Epithelial cell of esophagus (primary cell): ENCODE measurements at regions not wholly inside any gene's neighbourhood (a gene's known extent, or its start where the extent isn't known, plus 50 kb on each side); places are given as distances from the start of the nearest gene placed in this dataset.

Source experiments
- DNase-seq: peaks from one replicate; pipeline ENCODE4 v3.0.0; 2010; ENCODE audit warnings: low read depth
- H3K4me3 ChIP-seq: 2 replicates; pipeline ENCODE4 v1.5.1; 2011; ENCODE audit warnings: mild to moderate bottlenecking, low read length, control low read depth
- TF ChIP-seq, protein P1 (sequence below): IDR thresholded peaks from 2 replicates; pipeline ENCODE4 v1.5.1; 2011; ENCODE audit warnings: low read depth, mild to moderate bottlenecking, low read length, control low read depth, inconsistent platforms; ENCODE audit not compliant: insufficient read depth; ENCODE audit errors: missing control alignments

DNA sequence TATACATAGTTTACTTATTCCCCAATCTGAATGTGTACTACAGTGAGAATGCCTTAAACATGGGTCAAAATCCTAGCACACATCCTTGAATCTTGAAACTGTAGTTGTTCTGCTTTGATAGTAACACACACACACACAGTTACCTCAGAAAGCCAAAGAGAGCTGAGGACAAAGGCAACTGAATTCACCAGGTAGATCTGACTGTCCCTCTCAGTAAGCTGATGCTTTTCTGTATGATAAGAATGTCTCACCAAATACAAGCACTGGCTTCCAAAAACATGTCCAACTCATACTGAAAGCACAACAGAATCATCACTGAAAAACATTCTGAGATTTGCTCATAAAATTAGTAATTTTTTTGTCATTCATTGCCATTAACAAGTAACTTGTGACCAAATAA is 104.3 kb upstream of the DYNLRB2 start:
- TF ChIP-seq, protein P1, sequence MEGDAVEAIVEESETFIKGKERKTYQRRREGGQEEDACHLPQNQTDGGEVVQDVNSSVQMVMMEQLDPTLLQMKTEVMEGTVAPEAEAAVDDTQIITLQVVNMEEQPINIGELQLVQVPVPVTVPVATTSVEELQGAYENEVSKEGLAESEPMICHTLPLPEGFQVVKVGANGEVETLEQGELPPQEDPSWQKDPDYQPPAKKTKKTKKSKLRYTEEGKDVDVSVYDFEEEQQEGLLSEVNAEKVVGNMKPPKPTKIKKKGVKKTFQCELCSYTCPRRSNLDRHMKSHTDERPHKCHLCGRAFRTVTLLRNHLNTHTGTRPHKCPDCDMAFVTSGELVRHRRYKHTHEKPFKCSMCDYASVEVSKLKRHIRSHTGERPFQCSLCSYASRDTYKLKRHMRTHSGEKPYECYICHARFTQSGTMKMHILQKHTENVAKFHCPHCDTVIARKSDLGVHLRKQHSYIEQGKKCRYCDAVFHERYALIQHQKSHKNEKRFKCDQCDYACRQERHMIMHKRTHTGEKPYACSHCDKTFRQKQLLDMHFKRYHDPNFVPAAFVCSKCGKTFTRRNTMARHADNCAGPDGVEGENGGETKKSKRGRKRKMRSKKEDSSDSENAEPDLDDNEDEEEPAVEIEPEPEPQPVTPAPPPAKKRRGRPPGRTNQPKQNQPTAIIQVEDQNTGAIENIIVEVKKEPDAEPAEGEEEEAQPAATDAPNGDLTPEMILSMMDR = no peak
- DNase-seq = no peak
- no peak overlapping the region for H3K4me3 ChIP-seq

- DNase-seq = peak; percentile 63
- TF ChIP-seq, protein P1 = no peak
- H3K4me3 ChIP-seq = no peak overlapping the region
Measured at GRCh38 chr16:80433623-80434022, 107.2 kb upstream of the DYNLRB2 start.

DNA sequence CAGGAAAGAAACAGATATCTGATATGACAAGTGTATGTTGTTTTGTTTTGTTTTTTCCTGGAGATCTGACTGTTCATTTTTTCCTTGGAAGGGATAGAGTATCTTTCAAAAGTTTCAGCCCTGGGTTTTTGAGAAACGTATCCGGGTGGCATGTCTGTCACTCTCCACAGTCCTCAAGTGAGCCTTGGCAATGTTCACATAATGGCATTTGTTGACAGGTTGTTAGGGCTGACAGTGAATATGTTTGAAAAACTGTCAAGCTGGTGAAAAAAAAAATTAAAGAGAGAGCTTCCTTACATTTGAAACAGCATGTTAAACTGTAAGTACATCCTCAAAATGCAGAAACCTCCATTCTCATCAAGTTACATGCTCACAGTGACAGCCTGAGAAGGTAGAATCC is 113.0 kb upstream of the DYNLRB2 start:
- H3K4me3 ChIP-seq = no peak overlapping the region
- TF ChIP-seq, protein P1 = no peak
- DNase-seq = no peak

DNA sequence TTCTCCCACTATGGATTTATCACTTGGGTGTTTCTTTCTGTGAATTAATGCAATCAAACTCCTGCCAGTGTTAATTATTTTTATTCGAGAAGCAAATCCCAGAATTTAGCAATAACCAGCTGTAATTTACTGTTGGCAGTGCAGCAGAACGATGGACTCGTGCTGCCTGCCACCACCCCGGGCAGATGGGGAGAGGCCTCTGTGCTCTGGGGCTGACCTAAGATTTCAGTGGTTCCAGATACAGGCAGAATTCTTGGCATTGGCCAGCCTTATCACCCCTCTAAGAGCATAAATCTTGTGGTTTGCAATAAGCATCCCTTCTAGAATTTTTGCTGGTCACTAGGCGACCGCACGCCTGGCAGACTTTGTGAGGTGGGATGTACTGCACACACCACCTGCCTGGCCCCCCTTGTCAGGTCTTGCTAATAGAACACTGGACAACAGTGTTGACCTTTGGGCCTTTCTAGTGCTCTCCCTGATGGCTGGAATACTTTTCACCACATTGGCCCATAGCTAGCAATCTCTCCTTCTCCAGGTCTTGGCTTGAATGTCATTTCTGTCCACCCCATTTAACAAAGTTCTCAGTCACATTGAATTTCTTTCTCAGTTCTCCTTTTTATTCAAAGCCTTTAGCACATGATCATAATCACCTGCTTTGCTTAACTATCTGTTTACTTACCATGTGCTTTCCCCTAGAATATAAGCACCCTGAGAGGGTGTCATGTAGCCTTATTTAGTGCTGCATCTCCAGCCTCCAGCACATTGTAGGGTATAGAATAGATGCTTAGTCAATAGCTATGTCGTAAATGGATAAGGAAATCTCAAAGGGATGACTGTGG is 122.1 kb upstream of the DYNLRB2 start:
- DNase-seq = no peak
- H3K4me3 ChIP-seq = no peak overlapping the region
- TF ChIP-seq, protein P1 = no peak

- TF ChIP-seq, protein P1 = no peak
- no peak overlapping the region for H3K4me3 ChIP-seq
- no peak for DNase-seq
Measured at GRCh38 chr16:80417706-80418271, 123.0 kb upstream of the DYNLRB2 start.

- H3K4me3 ChIP-seq = no peak overlapping the region
- TF ChIP-seq, protein P1 = no peak
- DNase-seq = no peak
Measured at GRCh38 chr16:80408014-80408413, 132.8 kb upstream of the DYNLRB2 start.
